Hindlimb muscle (tissue), 1 donor: ENCODE measurements at regions not wholly inside any gene's neighbourhood (a gene's known extent, or its start where the extent isn't known, plus 50 kb on each side); places are given as distances from the start of the nearest gene placed in this dataset.

Experiments used
- DNase-seq: peaks from one replicate; pipeline ENCODE4 v3.0.0-alpha.2; 2013

DNA sequence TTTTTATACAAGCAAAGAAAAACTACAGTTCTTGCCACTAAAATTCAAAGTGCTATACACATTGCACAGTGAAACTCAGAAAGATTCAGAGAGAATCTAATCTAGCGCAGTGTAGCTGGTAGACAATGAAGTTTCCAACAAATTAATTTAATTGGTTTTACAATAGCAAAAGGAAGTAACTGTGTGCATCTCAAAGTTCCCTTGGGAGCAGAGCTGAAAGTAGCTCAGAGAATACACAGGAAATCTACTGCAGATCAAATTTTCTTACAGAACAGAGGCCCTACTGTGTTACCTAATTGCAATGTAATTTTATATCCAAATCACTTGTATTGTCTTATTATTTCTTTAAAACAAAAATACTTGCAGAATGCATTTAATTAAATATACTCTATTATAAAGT is 1396.2 kb upstream of the TENM4 start:
- no peak for DNase-seq

DNA sequence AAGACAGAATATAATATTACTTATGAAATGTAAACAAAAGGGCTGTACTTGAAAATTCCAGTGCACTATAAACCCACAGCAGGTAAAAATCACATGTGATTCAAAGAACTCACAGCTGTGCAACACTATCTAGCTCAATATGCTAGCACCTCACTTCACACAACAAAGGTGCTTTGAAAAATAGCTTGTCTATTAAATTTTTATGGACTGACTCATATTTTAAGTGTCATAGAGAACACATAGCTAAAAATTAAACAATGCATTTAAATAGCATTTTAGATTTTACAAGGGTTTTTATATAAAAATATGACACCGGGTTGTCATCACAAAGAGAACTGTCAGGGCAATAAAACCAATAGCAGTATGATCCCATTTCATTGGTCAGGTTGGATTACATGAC is 1390.5 kb upstream of the TENM4 start:
- DNase-seq = no peak

DNA sequence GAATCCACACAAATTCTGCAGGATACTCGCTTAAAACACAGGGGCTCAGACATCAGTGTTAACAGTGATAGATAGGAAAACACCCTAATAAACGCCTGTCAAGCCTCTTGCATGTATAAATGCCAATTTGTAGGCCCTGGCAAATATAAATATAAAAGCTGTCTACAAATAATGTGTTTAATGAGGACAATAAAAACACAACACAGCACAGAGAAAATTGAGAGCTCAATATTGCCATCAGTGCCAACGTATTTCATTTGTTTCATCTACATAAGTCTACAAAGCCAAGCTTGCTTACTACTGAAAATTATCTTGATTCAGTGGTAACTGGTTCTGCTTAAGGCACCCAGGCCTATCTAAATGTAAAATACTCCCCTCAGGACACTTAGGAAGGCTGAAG is 1387.0 kb upstream of the TENM4 start:
- no peak for DNase-seq

DNA sequence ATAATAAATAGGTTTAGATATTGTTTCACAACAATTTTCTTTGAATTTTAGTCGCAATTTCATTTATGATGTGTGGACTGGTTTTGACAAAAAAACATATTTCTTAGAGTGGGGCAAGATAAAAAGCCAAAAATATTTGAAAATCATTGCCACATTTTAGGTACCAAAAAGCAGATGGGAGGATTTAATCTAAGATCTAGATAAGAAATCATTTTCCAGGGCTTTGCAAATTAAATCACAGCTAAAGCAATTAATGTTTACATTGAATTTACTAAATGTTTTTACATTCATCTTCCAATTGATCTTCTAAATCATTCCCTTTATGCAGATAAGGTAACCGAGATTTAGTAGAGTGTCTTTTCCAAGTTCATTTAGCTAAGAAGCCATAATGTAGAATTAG is 1386.0 kb upstream of the TENM4 start:
- DNase-seq = no peak

DNA sequence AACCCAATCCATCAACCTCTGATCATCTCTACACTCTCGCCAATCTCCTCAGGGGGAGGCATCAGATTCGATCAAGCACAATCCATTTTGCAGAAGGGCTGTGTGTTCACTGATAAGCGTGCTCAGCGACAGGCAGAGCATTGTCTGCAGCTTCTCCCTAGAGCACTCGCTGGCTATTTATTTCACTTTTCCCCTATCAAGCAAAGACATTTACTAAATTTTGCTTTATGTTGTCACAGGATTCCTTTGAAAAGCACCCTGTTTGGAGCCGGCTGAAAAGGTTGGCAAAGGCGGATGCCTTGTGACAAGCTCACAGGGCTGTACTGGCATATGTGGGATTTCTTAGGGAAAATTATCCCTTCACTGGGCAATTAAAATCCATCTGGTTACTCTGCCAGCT is 1381.5 kb upstream of the TENM4 start:
- DNase-seq = no peak

DNA sequence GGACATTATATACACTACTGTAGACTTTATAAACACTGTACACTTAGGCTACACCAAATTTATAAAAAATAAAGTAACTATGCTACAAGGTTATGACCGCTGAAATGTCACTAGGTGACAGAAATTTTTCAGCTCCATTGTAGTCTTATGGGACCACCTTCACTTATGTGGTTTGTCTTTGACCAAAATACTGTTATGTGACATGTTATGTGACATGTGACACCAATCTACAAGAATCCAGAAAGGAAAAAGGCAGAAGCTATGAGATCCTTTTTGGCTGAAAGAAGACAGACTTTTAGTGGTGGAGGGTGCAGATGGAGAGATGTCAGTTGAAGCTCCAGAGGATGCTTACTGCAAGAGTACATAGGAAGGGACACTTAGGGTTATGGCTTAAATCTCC is 1378.4 kb upstream of the TENM4 start:
- no peak for DNase-seq

DNA sequence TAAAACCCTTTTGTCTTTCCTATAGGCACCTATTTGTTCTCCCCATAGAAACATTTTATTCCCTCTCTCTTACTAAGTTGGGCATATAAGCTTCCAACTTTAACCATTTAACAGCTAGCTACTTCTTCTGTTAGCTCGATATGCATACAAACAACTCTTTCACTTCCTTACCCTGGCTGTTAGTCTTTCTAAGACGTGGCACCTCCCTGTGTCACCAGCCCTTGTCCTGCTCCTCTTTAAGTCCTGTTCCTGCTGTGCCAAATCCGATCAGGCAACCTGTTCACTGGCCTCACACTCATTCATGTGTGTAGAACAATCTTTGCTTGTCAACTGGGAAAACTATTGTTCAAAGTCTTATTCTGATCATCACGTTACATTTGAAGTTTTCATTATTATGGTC is 1376.1 kb upstream of the TENM4 start:
- DNase-seq = no peak

DNA sequence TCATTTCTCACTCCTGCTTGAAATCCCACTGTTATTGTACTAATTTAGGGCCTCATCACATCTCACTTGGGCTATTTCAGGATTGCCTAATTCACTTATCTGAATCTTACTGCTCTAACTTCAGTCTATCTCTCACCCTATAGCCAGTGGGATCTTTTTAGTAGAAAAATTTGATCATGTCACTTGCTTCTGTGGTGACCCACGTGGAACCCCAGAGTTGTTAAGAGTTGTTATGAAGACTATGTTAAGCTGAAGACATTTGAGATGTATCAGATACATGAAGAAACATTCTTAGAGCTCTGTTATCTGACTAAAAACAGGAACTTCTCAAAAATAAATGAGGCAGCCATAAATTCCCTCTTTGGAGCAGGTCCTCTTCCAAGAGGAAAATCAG is 1375.6 kb upstream of the TENM4 start:
- no peak for DNase-seq

DNA sequence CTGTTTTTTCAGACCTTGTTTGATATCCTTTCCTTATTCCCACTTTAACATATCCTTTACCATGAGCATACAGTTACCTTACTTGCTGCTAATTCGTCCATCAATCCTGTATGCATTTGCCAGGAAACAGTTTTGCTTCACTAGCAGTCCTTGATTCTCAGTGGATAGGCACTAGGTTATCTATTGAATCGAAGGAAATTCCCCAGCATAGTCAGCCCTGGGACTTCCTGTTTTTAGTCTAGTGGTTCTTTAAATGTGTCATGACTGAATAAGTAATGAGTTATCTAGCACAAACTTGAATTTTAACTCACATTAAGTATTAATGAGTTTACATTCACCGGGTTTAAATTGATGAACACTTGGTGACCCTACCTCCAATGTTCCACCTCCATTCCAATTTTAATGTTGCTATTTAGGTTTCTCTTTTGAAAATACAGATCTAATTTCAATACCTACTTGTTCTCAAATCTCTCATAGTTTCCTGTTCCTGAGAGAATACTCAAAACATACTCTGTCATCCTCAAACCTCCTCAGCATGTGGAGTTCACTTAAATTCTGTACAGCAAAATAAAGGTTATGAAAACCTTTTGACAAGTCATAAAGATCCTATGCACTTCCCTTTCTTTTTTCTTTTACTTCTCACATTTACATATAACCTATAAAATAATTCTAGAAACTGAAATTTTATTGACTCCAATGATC is 1375.1 kb upstream of the TENM4 start:
- no peak for DNase-seq

DNA sequence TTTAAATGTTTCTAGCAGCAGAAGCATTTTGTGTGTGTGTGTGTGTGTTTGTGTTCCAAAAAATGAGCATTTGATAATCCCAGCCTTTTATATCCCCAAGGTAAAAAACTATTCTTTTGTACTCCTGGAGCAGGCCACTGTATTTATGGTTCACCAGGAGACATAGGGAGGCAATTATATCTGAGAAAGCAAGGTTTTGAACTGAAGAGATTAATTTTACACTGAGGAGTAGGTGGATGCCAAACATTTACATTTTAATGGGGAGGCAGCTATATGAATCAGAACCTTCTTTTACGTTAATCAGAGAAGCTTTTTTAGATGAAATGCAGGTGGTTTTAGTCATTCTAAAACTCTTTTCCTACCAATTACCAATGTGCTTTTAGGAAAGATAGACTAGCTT is 1374.0 kb upstream of the TENM4 start:
- no peak for DNase-seq

DNA sequence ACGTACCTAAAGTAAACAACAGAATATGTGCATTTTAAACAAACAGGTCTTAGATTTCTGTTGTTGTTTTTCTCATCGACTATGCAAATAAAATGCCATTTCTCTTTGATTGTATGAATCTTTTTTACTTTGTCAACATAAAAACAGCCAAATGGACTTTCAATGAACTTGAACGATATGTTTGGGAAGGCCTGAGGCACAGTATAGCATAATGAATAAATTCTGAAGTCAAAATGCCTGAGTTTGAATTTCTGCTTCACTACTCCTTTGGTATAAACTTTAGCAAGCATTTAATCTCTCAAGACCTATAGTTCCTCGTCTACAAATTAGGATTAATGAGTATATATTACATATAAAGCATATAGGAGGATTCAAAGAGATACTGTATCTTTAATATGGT is 1369.9 kb upstream of the TENM4 start:
- DNase-seq = no peak

DNA sequence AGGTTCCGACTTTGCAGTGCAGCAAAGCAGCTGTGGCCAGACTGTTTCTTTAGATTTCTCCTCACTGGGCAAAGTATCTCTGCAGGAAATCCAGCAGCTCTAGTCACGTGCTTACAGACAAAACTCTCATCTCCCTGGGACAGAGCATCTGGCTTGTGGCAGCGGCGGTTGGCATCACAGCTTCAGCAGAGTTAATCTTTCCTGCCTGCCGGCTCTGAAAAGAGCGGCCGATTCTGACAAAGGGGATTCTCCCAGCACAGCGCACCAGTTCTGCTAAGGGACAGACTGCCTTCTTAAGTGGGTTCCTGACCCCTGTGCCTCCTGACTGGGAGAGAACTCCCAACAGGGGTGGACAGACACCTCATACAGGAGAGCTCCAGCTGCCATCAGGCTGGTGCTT is 1357.3 kb upstream of the TENM4 start:
- DNase-seq = no peak

DNA sequence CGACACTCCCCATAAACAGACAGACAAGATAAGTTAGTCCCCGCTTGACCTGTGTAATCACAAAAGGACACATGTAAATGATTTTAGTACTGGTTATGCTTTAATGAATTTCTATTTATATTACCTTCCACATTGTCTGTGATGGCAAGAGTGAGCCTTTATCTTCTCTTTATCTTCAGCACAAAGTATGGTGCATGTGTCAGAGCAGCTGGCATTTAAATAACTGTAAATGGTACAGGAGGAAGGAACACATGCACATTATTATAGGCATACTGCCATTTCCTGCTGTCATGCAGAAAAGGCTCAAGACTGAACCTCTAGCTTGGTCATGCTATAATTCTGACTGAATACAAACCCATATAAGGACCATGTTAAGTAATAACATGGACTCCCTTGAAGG is 1342.7 kb upstream of the TENM4 start:
- DNase-seq = no peak

DNA sequence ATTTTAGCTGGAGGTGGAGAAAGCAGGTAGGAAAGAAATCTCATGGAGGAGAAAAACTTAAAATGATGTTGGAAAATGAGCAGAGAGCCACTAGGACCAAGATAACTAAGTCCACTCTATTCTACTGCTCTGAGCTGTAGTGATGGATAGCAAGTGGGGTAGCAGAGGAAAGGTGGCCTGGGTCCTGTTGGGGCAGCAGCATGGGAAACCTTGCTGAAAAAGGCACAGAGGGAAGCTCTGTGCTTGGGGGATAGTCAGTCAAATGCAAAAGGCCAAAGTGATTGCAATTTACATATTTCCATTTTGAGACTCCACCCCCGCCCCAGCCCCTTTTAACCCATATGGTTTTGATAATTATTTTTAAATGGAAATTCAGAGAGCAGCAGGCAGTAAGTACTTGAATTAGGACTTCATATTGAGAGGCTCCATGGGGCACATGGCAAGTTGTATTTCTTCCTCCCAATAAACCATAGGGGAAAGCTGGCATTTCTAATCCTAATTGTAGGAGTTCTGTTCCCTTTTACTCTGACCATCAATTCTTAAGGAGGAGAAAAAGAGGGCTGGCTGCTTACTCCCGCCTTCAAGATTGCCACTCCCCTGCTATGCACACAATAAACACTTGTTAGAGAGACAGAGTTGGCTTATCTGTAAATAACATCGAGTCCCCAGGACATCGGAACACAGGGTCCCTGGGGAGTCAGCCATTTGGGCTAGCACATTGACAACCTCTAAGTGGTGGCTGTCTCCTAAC is 1341.5 kb upstream of the TENM4 start:
- DNase-seq = no peak

DNA sequence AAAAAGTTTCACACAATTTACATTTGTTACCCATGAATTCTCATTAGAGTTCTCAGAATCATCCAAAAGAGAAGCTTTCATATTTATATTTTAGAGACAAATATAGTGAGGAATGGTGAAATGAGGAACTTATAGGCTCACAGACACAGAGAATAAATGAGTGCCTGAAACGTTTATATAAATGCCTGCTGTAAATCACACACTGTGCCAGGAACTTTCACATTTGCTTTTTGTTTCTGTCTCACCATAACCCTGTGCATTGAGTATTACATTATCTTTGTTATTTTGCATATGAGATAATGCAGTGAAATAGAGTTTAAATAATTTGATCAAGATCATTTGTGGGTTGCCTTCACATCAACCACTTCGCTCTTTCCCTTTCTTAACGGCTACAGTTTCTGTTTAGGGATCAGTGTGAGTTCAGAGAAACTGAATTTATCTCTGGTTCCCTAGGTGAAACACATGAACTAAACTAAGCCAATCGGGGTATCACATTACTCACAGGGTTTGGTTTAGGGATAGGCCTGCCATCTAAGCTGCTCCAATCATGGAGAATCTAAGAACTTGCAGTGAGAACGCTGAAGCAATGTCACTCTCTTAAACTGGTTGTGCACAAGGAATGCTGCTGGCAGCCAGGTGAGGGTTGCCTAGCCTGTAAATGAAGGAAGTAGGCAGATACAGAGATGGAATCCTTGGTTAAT is 1339.2 kb upstream of the TENM4 start:
- no peak for DNase-seq

DNA sequence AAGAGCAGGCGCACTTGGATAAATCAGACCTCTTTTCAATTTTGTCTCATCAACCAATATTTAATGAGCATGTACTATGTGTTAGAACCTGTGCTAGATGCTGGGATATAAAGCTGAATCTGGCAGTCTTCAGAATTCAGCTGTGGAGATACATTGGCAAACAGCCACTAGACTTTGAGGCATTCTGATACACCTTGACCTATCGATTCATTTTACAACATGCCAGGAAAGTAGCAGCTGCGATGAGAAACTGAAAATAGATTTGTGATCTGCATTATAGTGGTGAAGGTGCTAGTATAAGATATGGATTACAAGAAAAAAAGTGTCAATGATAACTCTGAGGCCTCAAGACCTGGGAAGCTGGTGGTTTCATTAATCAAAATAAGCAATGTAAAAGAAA is 1338.1 kb upstream of the TENM4 start:
- DNase-seq = no peak

DNA sequence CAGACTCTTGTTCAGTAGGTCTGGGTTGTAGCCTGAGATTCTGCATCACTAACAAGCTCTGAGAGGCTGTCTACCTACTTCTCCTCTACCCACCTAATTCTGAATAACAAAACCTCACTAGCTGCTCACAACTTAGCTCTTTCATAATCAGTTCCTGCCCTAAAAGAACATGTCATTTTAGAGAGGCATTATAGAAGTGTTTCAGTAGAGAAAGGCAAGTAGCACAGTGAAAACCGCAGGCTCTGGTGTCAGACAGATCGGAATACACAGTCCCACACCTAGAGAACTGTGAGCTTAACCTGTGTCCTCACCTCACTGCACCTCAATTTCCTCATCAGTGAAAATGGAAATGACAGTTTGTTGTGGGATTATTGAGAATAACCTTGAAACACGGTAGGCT is 1337.6 kb upstream of the TENM4 start:
- DNase-seq = no peak

DNA sequence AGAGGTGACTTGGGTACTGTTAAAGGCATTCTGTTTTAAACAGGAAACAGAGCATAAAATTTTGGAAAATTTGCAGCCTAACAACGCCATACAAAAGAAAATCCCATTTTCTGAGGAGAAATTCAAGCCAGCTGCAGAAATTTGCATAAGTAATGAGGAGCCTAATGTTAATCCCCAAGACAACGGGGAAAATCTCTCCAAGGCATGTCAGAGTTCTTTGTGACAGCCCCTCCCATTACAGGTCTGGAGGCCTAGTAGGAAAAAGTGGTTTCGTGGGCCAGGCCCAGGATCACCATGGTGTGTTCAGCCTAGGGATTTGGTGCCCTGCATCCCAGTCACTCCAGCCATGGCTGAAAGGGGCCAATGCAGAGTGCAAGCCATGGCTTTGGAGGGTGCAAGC is 1333.1 kb upstream of the TENM4 start:
- DNase-seq = no peak

DNA sequence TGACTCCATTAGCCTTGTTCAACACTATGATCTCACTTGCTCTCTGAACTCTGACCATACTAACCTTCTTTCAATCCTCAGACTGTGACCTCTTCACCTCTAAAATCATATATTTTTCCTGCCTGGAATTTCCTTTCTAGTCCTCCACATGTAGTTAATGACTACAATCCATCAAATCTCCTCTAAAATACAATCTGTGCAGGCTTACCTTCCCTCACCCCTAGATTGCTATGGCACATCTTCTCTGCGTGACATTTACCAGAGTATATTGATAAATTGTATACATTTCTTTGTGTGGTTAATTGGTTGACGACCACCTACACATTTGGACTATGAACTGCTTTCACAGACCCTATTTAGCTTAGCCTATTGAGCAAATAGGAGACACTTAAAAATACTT is 1330.2 kb upstream of the TENM4 start:
- no peak for DNase-seq

DNA sequence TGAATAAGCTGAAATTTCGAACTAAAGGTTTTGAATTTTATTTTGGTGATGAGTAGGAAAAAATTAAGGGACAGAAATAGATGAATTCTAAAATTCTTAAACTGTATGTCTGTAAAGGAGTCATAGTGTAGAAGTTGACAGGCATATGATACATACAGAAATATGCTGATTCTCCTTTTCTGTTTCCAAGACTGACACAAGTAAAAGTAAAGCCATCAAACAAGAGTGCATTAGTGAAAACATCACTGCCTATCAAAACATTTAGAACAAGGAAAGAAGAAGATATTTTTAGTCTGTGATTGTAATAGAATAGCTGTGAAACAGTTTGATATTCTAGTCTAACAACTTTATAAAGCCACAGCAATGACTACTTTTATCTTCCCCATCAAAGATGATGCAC is 1318.0 kb upstream of the TENM4 start:
- DNase-seq = no peak

DNA sequence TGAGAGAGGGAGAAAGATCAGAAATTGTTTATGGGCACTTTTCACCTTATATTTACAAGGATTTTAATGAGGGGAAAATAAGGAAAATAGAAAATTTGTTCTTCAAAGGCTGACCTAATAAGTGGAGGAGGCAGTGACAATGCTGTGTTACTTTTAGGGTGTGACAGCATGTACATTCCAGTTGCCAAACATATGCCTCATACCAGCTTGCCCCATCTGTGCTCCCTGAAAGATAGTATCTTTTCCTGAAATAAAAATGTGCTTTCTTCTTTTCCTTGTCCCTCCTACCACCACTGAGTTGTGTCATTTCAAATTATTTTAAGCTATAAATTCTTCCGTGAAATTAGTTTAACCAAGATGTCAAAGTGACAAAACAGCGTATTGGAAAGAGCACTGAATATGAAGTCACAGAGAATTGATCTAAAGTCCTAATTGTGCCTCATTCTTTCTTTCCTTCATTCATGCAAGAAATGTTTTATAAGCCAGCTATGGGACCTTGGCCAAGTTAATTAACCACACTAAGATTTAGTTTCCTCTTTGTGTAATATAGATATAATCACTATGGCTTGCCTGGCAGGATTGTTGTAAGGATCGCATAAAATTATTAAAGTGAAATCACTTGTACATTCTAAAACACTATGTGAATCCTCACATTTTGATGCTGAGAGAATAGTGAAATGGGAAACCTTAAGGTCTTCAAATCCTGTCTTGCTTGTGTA is 1307.5 kb upstream of the TENM4 start:
- no peak for DNase-seq

DNA sequence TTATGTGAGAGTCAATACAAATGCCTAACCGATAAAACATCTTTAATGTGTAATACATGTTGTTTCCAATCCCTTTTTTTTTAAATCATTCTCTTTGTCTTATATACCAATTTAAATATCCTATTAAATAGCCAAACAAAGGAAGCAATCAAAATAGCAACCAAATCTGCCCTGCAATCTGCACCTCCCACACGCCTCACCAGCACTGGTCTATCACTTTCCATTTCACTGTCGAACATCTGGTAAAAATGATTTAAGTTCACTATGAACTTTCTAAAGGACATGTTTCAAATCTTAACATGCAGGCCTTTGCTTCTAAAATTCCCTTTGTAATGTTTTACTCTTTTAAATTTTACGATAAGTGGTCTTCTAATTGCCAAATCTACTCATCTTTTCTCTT is 1305.5 kb upstream of the TENM4 start:
- no peak for DNase-seq

DNA sequence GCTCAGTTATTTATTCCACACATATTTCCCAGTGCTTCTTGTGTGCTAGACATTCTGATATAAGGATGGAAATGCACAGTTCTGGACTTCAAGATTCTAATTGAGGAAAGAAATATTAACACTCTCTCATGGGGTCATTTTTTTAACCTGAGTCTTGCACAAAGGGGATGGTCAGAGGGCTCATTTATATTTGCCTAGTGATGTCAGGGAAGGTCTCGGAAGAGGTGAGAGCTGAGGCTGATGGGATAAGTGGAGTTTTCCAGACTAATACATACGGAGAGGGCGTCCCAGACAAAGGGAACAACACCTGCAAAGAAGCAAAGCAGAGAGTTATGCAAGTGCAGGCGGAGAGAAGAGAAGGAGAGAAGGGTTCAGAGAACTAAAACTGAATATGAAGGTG is 1304.6 kb upstream of the TENM4 start:
- DNase-seq = no peak
